Naive thymus-derived CD4-positive, alpha-beta T cell (primary cell): ENCODE measurements at regions not wholly inside any gene's neighbourhood (a gene's known extent, or its start where the extent isn't known, plus 50 kb on each side); places are given as distances from the start of the nearest gene placed in this dataset.

Experiments
- ATAC-seq: fragments of 150-1000 bp; cut with Tn5 transposase; 2 replicates; pipeline ENCODE4 v1.10.0; 2021; ENCODE audit warnings: mild to moderate bottlenecking, moderate library complexity
- CTCF ChIA-PET: fragments of 350-600 bp; sonication (Branson Sonifier 250); formaldehyde crosslinking; loops from one replicate; lab custom pipeline; 2021; ENCODE audit warnings: antibody characterized with exemption; lab: Charles Lee
- POLR2A ChIA-PET: fragments of 350-600 bp; sonication (Branson Sonifier 250); formaldehyde crosslinking; loops from one replicate; lab custom pipeline; 2021; ENCODE audit warnings: antibody characterized with exemption, inconsistent platforms; lab: Charles Lee
- DNase-seq, 9 donors: peaks; one replicate each; pipeline versions ENCODE4 v3.0.0 to v3.0.0-alpha.2; 2020 to 2022; ENCODE audit warnings: mixed read lengths in 1 of 9
- H3K27ac ChIP-seq: one replicate; pipeline ENCODE4 v1.7.0; 2013; ENCODE audit warnings: mild to moderate bottlenecking, low read depth, low read length, moderate library complexity
- H3K27me3 ChIP-seq, 2 donors: one replicate each; pipeline ENCODE4 v1.7.0; 2013; ENCODE audit warnings: low read length in 2 of 2, mild to moderate bottlenecking in 2 of 2, moderate library complexity in 2 of 2; ENCODE audit not compliant: control insufficient read depth in 2 of 2, insufficient read depth in 2 of 2
- H3K36me3 ChIP-seq, 3 experiments: 1 replicate in 2 of 3; 2 replicates in 1 of 3; pipeline ENCODE4 v1.7.0; 2013; ENCODE audit warnings: low read length in 3 of 3, mild to moderate bottlenecking in 3 of 3, moderate library complexity in 1 of 3; ENCODE audit not compliant: insufficient read depth in 3 of 3, control insufficient read depth in 2 of 3
- H3K4me1 ChIP-seq, 2 donors: one replicate each; pipeline ENCODE4 v1.7.0; 2013; ENCODE audit warnings: low read length in 2 of 2, mild to moderate bottlenecking in 2 of 2, moderate library complexity in 1 of 2; ENCODE audit not compliant: control insufficient read depth in 2 of 2, insufficient read depth in 2 of 2
- H3K4me3 ChIP-seq: 2 replicates; pipeline ENCODE4 v1.7.0; 2013; ENCODE audit warnings: mild to moderate bottlenecking, low read length
- H3K9me3 ChIP-seq, 3 experiments: 1 replicate in 2 of 3; 2 replicates in 1 of 3; pipeline ENCODE4 v1.7.0; 2013; ENCODE audit warnings: low read length in 3 of 3; ENCODE audit not compliant: control insufficient read depth in 2 of 3
- H3K27ac Mint-ChIP-seq, 9 donors: one replicate each; pipeline ENCODE4 v1.8.0; 2020 to 2022; ENCODE audit warnings: mixed read lengths in 9 of 9, mild to moderate bottlenecking in 8 of 9, moderate library complexity in 5 of 9, inconsistent platforms in 2 of 9
- H3K27me3 Mint-ChIP-seq, 5 donors: one replicate each; pipeline ENCODE4 v1.8.0; 2021 to 2022; ENCODE audit warnings: mixed read lengths in 5 of 5, mild to moderate bottlenecking in 1 of 5
- H3K36me3 Mint-ChIP-seq, 5 donors: one replicate each; pipeline ENCODE4 v1.8.0; 2020 to 2022; ENCODE audit warnings: mixed read lengths in 5 of 5, mild to moderate bottlenecking in 3 of 5, inconsistent platforms in 1 of 5
- H3K4me1 Mint-ChIP-seq, 7 donors: one replicate each; pipeline ENCODE4 v1.8.0; 2020 to 2022; ENCODE audit warnings: mixed read lengths in 7 of 7, mild to moderate bottlenecking in 3 of 7, inconsistent platforms in 1 of 7
- H3K4me3 Mint-ChIP-seq, 10 donors: one replicate each; pipeline ENCODE4 v1.8.0; 2020 to 2022; ENCODE audit warnings: mild to moderate bottlenecking in 10 of 10, mixed read lengths in 10 of 10, moderate library complexity in 6 of 10, inconsistent platforms in 2 of 10
- H3K9me3 Mint-ChIP-seq, 11 donors: one replicate each; pipeline ENCODE4 v1.8.0; 2020 to 2022; ENCODE audit warnings: mixed read lengths in 11 of 11, mild to moderate bottlenecking in 4 of 11, inconsistent platforms in 1 of 11, moderate library complexity in 1 of 11
- intact Hi-C, 2 donors: fragments of 100-400 bp; cut with micrococcal nuclease; formaldehyde crosslinking; loops; one replicate each; pipeline ENCODE4 v1.15.1; 2023

GRCh38 chr13:79668201-79668752, 187.3 kb downstream of the NDFIP2 start:
- Mint-ChIP-seq H3K9me3 (peaks cover 0 to 4% (median 0%) of the 10 kb centered on the region in 11 donors), H3K4me3 (no peak overlapping the region), H3K27ac (no peak overlapping the region), H3K27me3 (peaks cover 0 to 20% (median 19%) of the 10 kb centered on the region in 5 donors), H3K36me3 (no peaks in the 10 kb centered on the region), H3K4me1 (no peaks in the 10 kb centered on the region)
- no peak overlapping the region for H3K4me3 ChIP-seq
- DNase-seq (no peak), ATAC-seq (no peak)
- intact Hi-C loops: no loop called here
- CTCF ChIA-PET: no interaction called here
- no peaks in the 10 kb centered on the region for H3K4me1 ChIP-seq
- no peaks in the 10 kb centered on the region for H3K36me3 ChIP-seq
- H3K27me3 ChIP-seq: no peaks in the 10 kb centered on the region
- POLR2A ChIA-PET: no interaction called here
- H3K9me3 ChIP-seq: no peaks in the 10 kb centered on the region
- no peak overlapping the region for H3K27ac ChIP-seq

GRCh38 chr13:79667771-79668170, 186.8 kb downstream of the NDFIP2 start:
- peaks cover 0 to 2% (median 0%) of the 10 kb centered on the region in 7 donors for H3K4me1 Mint-ChIP-seq
- ChIA-PET POLR2A (no interaction called here), CTCF (no interaction called here)
- H3K27ac Mint-ChIP-seq: no peak overlapping the region
- Histone ChIP-seq H3K27me3 (no peaks in the 10 kb centered on the region), H3K4me3 (no peak overlapping the region), H3K9me3 (no peaks in the 10 kb centered on the region), H3K36me3 (no peaks in the 10 kb centered on the region), H3K27ac (no peak overlapping the region), H3K4me1 (no peaks in the 10 kb centered on the region)
- H3K9me3 Mint-ChIP-seq: peaks cover 0 to 4% (median 0%) of the 10 kb centered on the region in 11 donors
- no peak for DNase-seq
- no peaks in the 10 kb centered on the region for H3K36me3 Mint-ChIP-seq
- peaks cover 0 to 20% (median 19%) of the 10 kb centered on the region in 5 donors for H3K27me3 Mint-ChIP-seq
- no peak for ATAC-seq
- intact Hi-C loops: no loop called here
- no peak overlapping the region for H3K4me3 Mint-ChIP-seq

GRCh38 chr13:79663977-79664636, 183.2 kb downstream of the NDFIP2 start:
- peaks cover 0 to 2% (median 0%) of the 10 kb centered on the region in 7 donors for H3K4me1 Mint-ChIP-seq
- Histone ChIP-seq H3K36me3 (no peaks in the 10 kb centered on the region), H3K4me3 (no peak overlapping the region), H3K9me3 (no peaks in the 10 kb centered on the region), H3K27me3 (no peaks in the 10 kb centered on the region), H3K27ac (no peak overlapping the region), H3K4me1 (no peaks in the 10 kb centered on the region)
- no peaks in the 10 kb centered on the region for H3K36me3 Mint-ChIP-seq
- intact Hi-C loops: no loop called here
- no peak overlapping the region for H3K27ac Mint-ChIP-seq
- peaks cover 0 to 6% (median 0%) of the 10 kb centered on the region in 11 donors for H3K9me3 Mint-ChIP-seq
- DNase-seq (no peak), ATAC-seq (no peak)
- POLR2A ChIA-PET: no interaction called here
- H3K4me3 Mint-ChIP-seq: no peak overlapping the region
- H3K27me3 Mint-ChIP-seq: peaks cover 0 to 16% (median 13%) of the 10 kb centered on the region in 5 donors
- CTCF ChIA-PET: no interaction called here

- intact Hi-C loops: no loop called here
- ATAC-seq: no peak
- no peaks in the 10 kb centered on the region for H3K27me3 ChIP-seq
- Mint-ChIP-seq H3K4me3 (no peak overlapping the region), H3K9me3 (peaks cover 0 to 6% (median 0%) of the 10 kb centered on the region in 11 donors), H3K36me3 (no peaks in the 10 kb centered on the region), H3K27ac (no peak overlapping the region), H3K4me1 (peaks cover 0 to 2% (median 0%) of the 10 kb centered on the region in 7 donors), H3K27me3 (peaks cover 0 to 18% (median 12%) of the 10 kb centered on the region in 5 donors)
- no peak for DNase-seq
- no peaks in the 10 kb centered on the region for H3K4me1 ChIP-seq
- ChIA-PET CTCF (no interaction called here), POLR2A (no interaction called here)
- no peak overlapping the region for H3K27ac ChIP-seq
- H3K4me3 ChIP-seq: no peak overlapping the region
- no peaks in the 10 kb centered on the region for H3K36me3 ChIP-seq
- H3K9me3 ChIP-seq: no peaks in the 10 kb centered on the region
Measured at GRCh38 chr13:79663435-79663834, 182.5 kb downstream of the NDFIP2 start.

- Histone ChIP-seq H3K4me3 (no peak overlapping the region), H3K9me3 (no peaks in the 10 kb centered on the region), H3K36me3 (no peaks in the 10 kb centered on the region), H3K27me3 (no peaks in the 10 kb centered on the region), H3K4me1 (no peaks in the 10 kb centered on the region), H3K27ac (no peak overlapping the region)
- Mint-ChIP-seq H3K4me3 (no peak overlapping the region), H3K36me3 (no peaks in the 10 kb centered on the region), H3K4me1 (peaks cover 0 to 2% (median 0%) of the 10 kb centered on the region in 7 donors), H3K27ac (no peak overlapping the region), H3K9me3 (peaks cover 0 to 6% (median 0%) of the 10 kb centered on the region in 11 donors), H3K27me3 (peaks cover 0 to 18% (median 12%) of the 10 kb centered on the region in 5 donors)
- no peak for ATAC-seq
- intact Hi-C loops: no loop called here
- no peak for DNase-seq
- CTCF ChIA-PET: no interaction called here
- POLR2A ChIA-PET: no interaction called here
Measured at GRCh38 chr13:79662882-79663281, 181.9 kb downstream of the NDFIP2 start.

DNA sequence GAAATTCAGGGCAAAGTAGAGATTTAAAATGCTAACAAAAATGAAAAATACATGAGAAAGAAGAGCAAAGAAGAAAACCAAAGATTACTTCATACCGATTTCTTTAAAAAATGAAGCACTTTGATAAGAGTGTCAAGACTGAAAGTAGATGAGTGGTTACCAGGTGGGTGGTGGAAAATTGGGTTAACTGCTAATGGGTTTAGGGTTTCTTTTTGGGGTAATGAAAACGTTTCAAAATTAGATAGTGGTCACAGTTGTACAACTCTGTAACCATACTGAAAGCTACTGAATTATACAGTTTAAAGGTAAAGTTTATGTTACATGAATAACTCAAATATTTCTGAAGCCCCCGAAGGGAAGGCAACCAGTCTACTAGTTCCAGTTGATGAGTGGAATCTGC, 179.4 kb downstream of the NDFIP2 start:
- POLR2A ChIA-PET: no interaction called here
- H3K4me3 ChIP-seq: no peak overlapping the region
- peaks cover 0 to 31% (median 11%) of the 10 kb centered on the region in 5 donors for H3K27me3 Mint-ChIP-seq

DNA sequence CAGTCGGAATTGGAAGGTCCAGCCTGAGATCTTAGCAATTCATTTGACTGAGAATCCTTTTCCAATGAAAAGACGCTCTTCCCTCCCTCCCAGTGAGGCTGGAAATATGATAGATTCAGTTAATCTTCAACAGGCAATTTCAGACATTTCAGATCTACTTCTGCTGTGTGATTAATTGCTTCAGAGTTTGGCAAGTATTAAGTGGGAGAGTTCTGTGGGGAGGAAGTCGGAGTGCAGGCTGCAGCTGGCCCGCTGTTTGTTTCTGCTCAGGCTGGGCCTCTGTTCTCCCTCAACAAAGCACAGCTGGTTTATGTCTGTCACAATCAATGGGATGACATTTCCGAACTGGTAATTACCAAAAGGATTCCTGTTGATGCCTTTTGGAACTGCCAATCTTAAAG, 178.2 kb downstream of the NDFIP2 start:
- H3K4me1 ChIP-seq: no peaks in the 10 kb centered on the region
- DNase-seq (no peak), ATAC-seq (no peak)
- no peak overlapping the region for H3K4me3 ChIP-seq
- no peak overlapping the region for H3K27ac Mint-ChIP-seq
- no peaks in the 10 kb centered on the region for H3K36me3 Mint-ChIP-seq
- CTCF ChIA-PET: no interaction called here
- H3K4me1 Mint-ChIP-seq: peaks cover 0 to 2% (median 0%) of the 10 kb centered on the region in 7 donors
- no peaks in the 10 kb centered on the region for H3K9me3 ChIP-seq
- no peaks in the 10 kb centered on the region for H3K36me3 ChIP-seq
- POLR2A ChIA-PET: no interaction called here
- H3K27ac ChIP-seq: no peak overlapping the region
- no peak overlapping the region for H3K4me3 Mint-ChIP-seq
- H3K9me3 Mint-ChIP-seq: peaks cover 0 to 2% (median 0%) of the 10 kb centered on the region in 11 donors
- no peaks in the 10 kb centered on the region for H3K27me3 ChIP-seq
- intact Hi-C loops: no loop called here
- peaks cover 0 to 35% (median 14%) of the 10 kb centered on the region in 5 donors for H3K27me3 Mint-ChIP-seq

More for the DNA sequence above, 179.4 kb downstream of the NDFIP2 start:
- Mint-ChIP-seq H3K9me3 (peaks cover 0 to 6% (median 0%) of the 10 kb centered on the region in 11 donors), H3K27ac (no peak overlapping the region), H3K4me1 (peaks cover 0 to 2% (median 0%) of the 10 kb centered on the region in 7 donors), H3K4me3 (no peak overlapping the region), H3K36me3 (no peaks in the 10 kb centered on the region)
- Histone ChIP-seq H3K9me3 (no peaks in the 10 kb centered on the region), H3K27ac (no peak overlapping the region), H3K27me3 (no peaks in the 10 kb centered on the region), H3K4me1 (no peaks in the 10 kb centered on the region), H3K36me3 (no peaks in the 10 kb centered on the region)
- no peak for DNase-seq
- intact Hi-C loops: no loop called here
- no peak for ATAC-seq
- CTCF ChIA-PET: no interaction called here
